GM12878 (cell line): ENCODE measurements at regions not wholly inside any gene's neighbourhood (a gene's known extent, or its start where the extent isn't known, plus 50 kb on each side); places are given as distances from the start of the nearest gene placed in this dataset.

Experiments
- ATAC-seq: fragments of 200-7000 bp; cut with Tn5 transposase; 3 replicates; pipeline ENCODE4 v1.9.1; 2020; ENCODE audit warnings: mild to moderate bottlenecking, moderate library complexity
- BruUV-seq: library from RNA; stranded (reverse); fragments of 400-500 nt; replicated peaks from 2 replicates; lab custom pipeline; 2021; lab: Mats Ljungman, UMichigan
- CTCF ChIA-PET: fragments of 300-600 bp; sonication (Branson Sonifier 250); formaldehyde crosslinking; extraction: SDS; loops from one replicate; lab custom pipeline; 2021; ENCODE audit warnings: inconsistent platforms; lab: Yijun Ruan, JAX
- POLR2A ChIA-PET: fragments of 350-600 bp; formaldehyde crosslinking; extraction: SDS; loops from one replicate; lab custom pipeline; 2021; ENCODE audit warnings: inconsistent platforms; lab: Charles Lee
- RAD21 ChIA-PET: fragments of 300-600 bp; sonication (Branson Sonifier 250); formaldehyde crosslinking; loops from one replicate; lab custom pipeline; 2023; ENCODE audit warnings: antibody characterized with exemption; ENCODE audit not compliant: unreplicated experiment; lab: Charles Lee
- SMC1A ChIA-PET: fragments of 300-600 bp; sonication (Branson Sonifier 250); formaldehyde crosslinking; loops from one replicate; lab custom pipeline; 2023; ENCODE audit not compliant: unreplicated experiment, uncharacterized antibody; lab: Charles Lee
- DNase-seq: peaks from one replicate; pipeline ENCODE4 v3.0.0-alpha.2; 2011; ENCODE audit warnings: low read depth, low spot score
- FAIRE-seq: peaks from 3 replicates; lab custom pipeline; 2011; peaks lifted over from hg19 to GRCh38; lab: Jason Lieb, UNC
- H2AFZ ChIP-seq: 2 replicates; pipeline ENCODE4 v1.6.0; 2011; ENCODE audit warnings: low read depth, low read length, control low read depth; ENCODE audit not compliant: control insufficient read depth
- H3K27ac ChIP-seq: 2 replicates; pipeline ENCODE4 v1.5.1; 2011; ENCODE audit warnings: control low read depth; ENCODE audit not compliant: control insufficient read depth, insufficient read depth
- H3K27me3 ChIP-seq, 2 experiments: replicated peaks in 1 of 2; 2 replicates each; pipeline versions ENCODE4 v1.6.0 to v1.6.1; 2011; ENCODE audit warnings: low read length in 1 of 2; ENCODE audit not compliant: control insufficient read depth in 2 of 2, insufficient read depth in 2 of 2
- H3K36me3 ChIP-seq, 2 experiments: 2 replicates each; pipeline ENCODE4 v1.5.1; 2011; ENCODE audit warnings: low read length in 1 of 2; ENCODE audit not compliant: control insufficient read depth in 2 of 2, insufficient read depth in 2 of 2
- H3K4me1 ChIP-seq: 2 replicates; pipeline ENCODE4 v1.6.1; 2011; ENCODE audit warnings: mild to moderate bottlenecking, low read length, moderate library complexity, mixed read lengths; ENCODE audit not compliant: control insufficient read depth, insufficient read depth
- H3K4me2 ChIP-seq: 2 replicates; pipeline ENCODE4 v1.6.0; 2011; ENCODE audit warnings: control low read depth; ENCODE audit not compliant: control insufficient read depth, insufficient read depth
- H3K4me3 ChIP-seq: fragments of 200-600 bp; sonication (generic); 2 replicates; pipeline ENCODE4 v1.5.1; 2016
- H3K79me2 ChIP-seq: 2 replicates; pipeline ENCODE4 v1.6.0; 2011; ENCODE audit warnings: low read length; ENCODE audit not compliant: control insufficient read depth, insufficient read depth
- H3K9ac ChIP-seq: 2 replicates; pipeline ENCODE4 v1.8.0; 2011; ENCODE audit warnings: low read length, control low read depth, mixed read lengths; ENCODE audit not compliant: control insufficient read depth, insufficient read depth
- H3K9me3 ChIP-seq: replicated peaks from 3 replicates; pipeline ENCODE4 v1.5.1; 2011; ENCODE audit warnings: mild to moderate bottlenecking, low read length; ENCODE audit not compliant: control insufficient read depth, insufficient read depth
- H4K20me1 ChIP-seq: 2 replicates; pipeline ENCODE4 v1.6.0; 2011; ENCODE audit not compliant: control insufficient read depth, insufficient read depth
- BMI1 ChIP-seq: fragments of 450-650 bp; IDR thresholded peaks from 2 replicates; pipeline ENCODE4 v1.6.1; 2016; ENCODE audit warnings: mild to moderate bottlenecking, moderate library complexity, borderline replicate concordance
- ESRRA ChIP-seq: IDR thresholded peaks from 2 replicates; pipeline ENCODE4 v1.6.1; 2012; ENCODE audit warnings: mild to moderate bottlenecking, low read length, improper control_type of control experiment
- GATAD2B ChIP-seq: fragments of 450-650 bp; conservative IDR thresholded peaks from 2 replicates; pipeline ENCODE4 v1.6.1; 2017; ENCODE audit warnings: low read depth, mild to moderate bottlenecking, moderate library complexity
- WGBS: methylation state at CpG from one replicate; pipeline ENCODE4 v1.1.6; 2016; ENCODE audit warnings: low lambda C conversion rate; ENCODE audit not compliant: insufficient replicate concordance, insufficient coverage; ENCODE audit errors: missing lambda C conversion rate; 5-methylcytosine and 5-hydroxymethylcytosine counted together
- in situ Hi-C: fragments of 300-500 bp; cut with MboI; formaldehyde crosslinking; loops from 9 replicates; pipeline ENCODE4 v1.14.3; 2018; ENCODE audit warnings: mixed read lengths
- intact Hi-C: fragments of 100-400 bp; cut with micrococcal nuclease; formaldehyde crosslinking; loops from one replicate; pipeline ENCODE4 v1.14.2; 2022; ENCODE audit not compliant: unreplicated experiment
- TF ChIP-seq, protein P1 (sequence below): fragments of 450-650 bp; IDR thresholded peaks from 2 replicates; pipeline ENCODE4 v1.6.1; 2017; ENCODE audit warnings: borderline replicate concordance
- TF ChIP-seq, protein P2 (sequence below): fragments of 450-650 bp; IDR thresholded peaks from 2 replicates; pipeline ENCODE4 v1.6.1; 2014; ENCODE audit warnings: mild to moderate bottlenecking

DNA sequence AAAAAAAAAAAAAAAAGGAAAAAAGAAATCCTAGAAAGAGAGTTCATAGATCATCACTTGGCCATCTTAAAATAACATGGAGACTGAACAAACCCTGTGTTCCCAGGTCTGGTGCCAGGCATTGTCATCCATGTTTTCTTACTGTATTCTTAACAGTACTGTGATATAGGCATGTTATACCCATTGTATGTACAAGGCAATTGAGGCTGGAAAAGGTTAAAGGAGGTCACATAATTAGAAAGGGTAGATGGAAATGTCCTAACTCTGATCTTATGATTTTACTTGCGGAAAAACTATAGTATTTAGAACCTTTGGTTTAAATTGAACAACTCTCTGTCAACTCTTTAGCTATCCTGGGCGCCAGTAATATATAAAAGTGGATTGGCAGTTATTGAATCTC lies 478.2 kb upstream of the RGS6 start:
- H3K4me1 ChIP-seq = no peaks in the 10 kb centered on the region
- TF ChIP-seq, protein P1, sequence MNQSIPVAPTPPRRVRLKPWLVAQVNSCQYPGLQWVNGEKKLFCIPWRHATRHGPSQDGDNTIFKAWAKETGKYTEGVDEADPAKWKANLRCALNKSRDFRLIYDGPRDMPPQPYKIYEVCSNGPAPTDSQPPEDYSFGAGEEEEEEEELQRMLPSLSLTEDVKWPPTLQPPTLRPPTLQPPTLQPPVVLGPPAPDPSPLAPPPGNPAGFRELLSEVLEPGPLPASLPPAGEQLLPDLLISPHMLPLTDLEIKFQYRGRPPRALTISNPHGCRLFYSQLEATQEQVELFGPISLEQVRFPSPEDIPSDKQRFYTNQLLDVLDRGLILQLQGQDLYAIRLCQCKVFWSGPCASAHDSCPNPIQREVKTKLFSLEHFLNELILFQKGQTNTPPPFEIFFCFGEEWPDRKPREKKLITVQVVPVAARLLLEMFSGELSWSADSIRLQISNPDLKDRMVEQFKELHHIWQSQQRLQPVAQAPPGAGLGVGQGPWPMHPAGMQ = no peak
- TF ChIP-seq, protein P2, sequence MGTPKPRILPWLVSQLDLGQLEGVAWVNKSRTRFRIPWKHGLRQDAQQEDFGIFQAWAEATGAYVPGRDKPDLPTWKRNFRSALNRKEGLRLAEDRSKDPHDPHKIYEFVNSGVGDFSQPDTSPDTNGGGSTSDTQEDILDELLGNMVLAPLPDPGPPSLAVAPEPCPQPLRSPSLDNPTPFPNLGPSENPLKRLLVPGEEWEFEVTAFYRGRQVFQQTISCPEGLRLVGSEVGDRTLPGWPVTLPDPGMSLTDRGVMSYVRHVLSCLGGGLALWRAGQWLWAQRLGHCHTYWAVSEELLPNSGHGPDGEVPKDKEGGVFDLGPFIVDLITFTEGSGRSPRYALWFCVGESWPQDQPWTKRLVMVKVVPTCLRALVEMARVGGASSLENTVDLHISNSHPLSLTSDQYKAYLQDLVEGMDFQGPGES = no peak
- TF ChIP-seq ESRRA (peak; percentile 24; the same call in 1 of the 2 replicates), BMI1 (no peak), GATAD2B (no peak)
- TF ChIP-seq, all 136 proteins: peak for 1
- Histone ChIP-seq H2AFZ (no peak overlapping the region), H3K9ac (no peak overlapping the region), H3K27me3 (no peaks in the 10 kb centered on the region), H4K20me1 (no peaks in the 10 kb centered on the region), H3K4me3 (no peak overlapping the region), H3K27ac (no peak overlapping the region), H3K4me2 (no peak overlapping the region), H3K36me3 (no peaks in the 10 kb centered on the region), H3K79me2 (peaks cover 14% of the 10 kb centered on the region), H3K9me3 (peaks cover 3% of the 10 kb centered on the region)
- RAD21 ChIA-PET = interaction anchor here (0.8 to 3.2 kb wide), 5 partner anchors 9 to 101 kb away, joined by 3 to 11 read pairs (median 4); no protein-coding TSS in a partner anchor
- POLR2A ChIA-PET = interaction anchor here (1.2 kb wide), 2 partner anchors 24 to 61 kb away, joined by 3 read pairs; no protein-coding TSS in a partner anchor
- intact Hi-C loops (no loop called here), in situ Hi-C loops (no loop called here)
- no TSS peak for BruUV-seq
- WGBS = 76% methylated on average over 2 of the region's 2 CpGs
- SMC1A ChIA-PET = interaction anchor here (0.9 to 2.5 kb wide), 9 partner anchors 10 to 55 kb away, joined by 3 to 9 read pairs (median 4); no protein-coding TSS in a partner anchor
- no peak for ATAC-seq
- no peak for FAIRE-seq
- DNase-seq = no peak
- CTCF ChIA-PET = no interaction called here
